ENCODE measurements at regions not wholly inside any gene's neighbourhood (a gene's known extent, or its start where the extent isn't known, plus 50 kb on each side); places are given as distances from the start of the nearest gene placed in this dataset.

DNA sequence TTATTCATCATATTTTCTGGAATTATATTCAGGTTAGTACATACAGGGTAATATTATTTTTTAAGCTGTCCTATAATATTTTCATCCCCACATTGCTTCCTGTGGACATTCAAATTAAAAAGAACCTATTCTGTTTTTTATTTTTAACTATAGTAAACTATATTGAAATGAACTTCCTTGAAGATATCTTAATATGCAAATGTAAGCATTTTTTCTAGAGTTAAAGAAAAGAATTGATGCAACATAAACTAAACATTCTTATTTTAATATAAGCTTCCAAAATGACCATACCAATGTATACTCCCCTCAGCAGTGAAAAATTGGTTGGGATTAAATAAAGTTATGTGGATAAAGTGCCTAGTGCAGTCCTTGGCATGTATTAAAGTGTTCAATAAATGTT, 416.6 kb downstream of the KIF2B start:
- H3K27ac ChIP-seq (replicated peaks): no peak overlapping the region
- intact Hi-C loops (cut with micrococcal nuclease): no loop called here
- no peaks in the 10 kb centered on the region for H3K36me3 ChIP-seq
- no peaks in the 10 kb centered on the region for H3K4me1 ChIP-seq
- DNase-seq: no peak
- peaks cover 35% of the 10 kb centered on the region for H3K9me3 ChIP-seq (replicated peaks)
- TF ChIP-seq, protein P1, sequence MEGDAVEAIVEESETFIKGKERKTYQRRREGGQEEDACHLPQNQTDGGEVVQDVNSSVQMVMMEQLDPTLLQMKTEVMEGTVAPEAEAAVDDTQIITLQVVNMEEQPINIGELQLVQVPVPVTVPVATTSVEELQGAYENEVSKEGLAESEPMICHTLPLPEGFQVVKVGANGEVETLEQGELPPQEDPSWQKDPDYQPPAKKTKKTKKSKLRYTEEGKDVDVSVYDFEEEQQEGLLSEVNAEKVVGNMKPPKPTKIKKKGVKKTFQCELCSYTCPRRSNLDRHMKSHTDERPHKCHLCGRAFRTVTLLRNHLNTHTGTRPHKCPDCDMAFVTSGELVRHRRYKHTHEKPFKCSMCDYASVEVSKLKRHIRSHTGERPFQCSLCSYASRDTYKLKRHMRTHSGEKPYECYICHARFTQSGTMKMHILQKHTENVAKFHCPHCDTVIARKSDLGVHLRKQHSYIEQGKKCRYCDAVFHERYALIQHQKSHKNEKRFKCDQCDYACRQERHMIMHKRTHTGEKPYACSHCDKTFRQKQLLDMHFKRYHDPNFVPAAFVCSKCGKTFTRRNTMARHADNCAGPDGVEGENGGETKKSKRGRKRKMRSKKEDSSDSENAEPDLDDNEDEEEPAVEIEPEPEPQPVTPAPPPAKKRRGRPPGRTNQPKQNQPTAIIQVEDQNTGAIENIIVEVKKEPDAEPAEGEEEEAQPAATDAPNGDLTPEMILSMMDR (IDR thresholded peaks at IDR 0.05; ENCODE audit: borderline replicate concordance): no peak
- H3K4me3 ChIP-seq: no peak overlapping the region
- no peaks in the 10 kb centered on the region for H3K27me3 ChIP-seq (ENCODE audit: low read depth)

DNA sequence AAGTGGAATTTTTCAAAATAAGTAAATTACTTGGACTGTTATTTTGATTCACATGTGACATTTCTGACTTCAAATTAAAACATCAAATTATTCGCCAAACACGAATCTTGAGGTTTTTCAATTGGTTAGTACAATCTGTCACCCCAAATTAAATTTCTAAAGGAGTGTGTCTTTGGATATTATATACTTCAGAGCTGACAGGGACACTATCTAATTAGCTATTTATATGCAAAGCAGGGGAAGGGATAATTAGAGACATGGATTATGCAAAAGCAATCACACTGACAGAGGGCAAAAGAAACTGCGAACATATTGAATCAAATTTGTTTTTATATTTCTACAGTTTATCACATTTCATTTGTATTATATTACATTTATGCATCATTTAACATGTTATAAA, 433.0 kb downstream of the KIF2B start:
- no peak for DNase-seq
- intact Hi-C loops (cut with micrococcal nuclease): no loop called here
- Histone ChIP-seq H3K27me3 (ENCODE audit: low read depth) (no peaks in the 10 kb centered on the region), H3K4me3 (no peak overlapping the region), H3K4me1 (no peaks in the 10 kb centered on the region), H3K9me3 (replicated peaks) (peaks cover 7% of the 10 kb centered on the region), H3K27ac (replicated peaks) (no peak overlapping the region), H3K36me3 (no peaks in the 10 kb centered on the region)
- TF ChIP-seq, protein P1 (IDR thresholded peaks at IDR 0.05; ENCODE audit: borderline replicate concordance): no peak

DNA sequence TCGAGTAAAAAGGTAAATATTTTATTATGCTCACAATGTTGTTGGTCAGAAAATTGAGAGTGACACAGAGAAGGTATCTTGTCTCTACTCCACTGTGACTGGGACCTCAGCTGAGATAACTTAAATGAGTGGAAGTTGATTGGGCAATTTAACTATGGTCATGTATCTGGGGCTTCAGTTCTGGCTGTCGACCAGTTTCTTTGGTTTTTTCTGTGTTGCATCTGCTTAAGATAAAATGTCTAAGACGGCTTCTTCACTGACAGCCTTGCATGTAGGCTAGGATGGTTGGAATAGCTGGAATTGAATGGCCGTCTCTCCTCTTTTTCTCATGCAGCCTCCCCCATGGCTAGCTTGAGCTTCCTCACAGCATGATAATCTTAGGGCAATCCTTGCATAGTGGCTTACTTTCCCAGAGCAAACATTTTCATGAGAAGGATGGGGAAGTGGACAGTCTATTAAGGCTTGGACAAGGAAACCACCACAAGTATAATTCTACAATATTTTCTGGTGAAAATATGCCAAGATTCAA, 433.7 kb downstream of the KIF2B start:
- TF ChIP-seq, protein P1 (IDR thresholded peaks at IDR 0.05; ENCODE audit: borderline replicate concordance): no peak
- no peak overlapping the region for H3K27ac ChIP-seq (replicated peaks)
- H3K4me1 ChIP-seq: no peaks in the 10 kb centered on the region
- intact Hi-C loops (cut with micrococcal nuclease): no loop called here
- no peak for DNase-seq
- no peak overlapping the region for H3K4me3 ChIP-seq
- no peaks in the 10 kb centered on the region for H3K27me3 ChIP-seq (ENCODE audit: low read depth)
- peaks cover 15% of the 10 kb centered on the region for H3K9me3 ChIP-seq (replicated peaks)
- H3K36me3 ChIP-seq: no peaks in the 10 kb centered on the region

GRCh38 chr17:54257440-54257839, 434.7 kb downstream of the KIF2B start:
- H3K4me3 ChIP-seq: no peak overlapping the region
- DNase-seq: no peak
- no peak overlapping the region for H3K27ac ChIP-seq (replicated peaks)
- H3K9me3 ChIP-seq (replicated peaks): peaks cover 12% of the 10 kb centered on the region
- TF ChIP-seq, protein P1 (IDR thresholded peaks at IDR 0.05; ENCODE audit: borderline replicate concordance): no peak
- no peaks in the 10 kb centered on the region for H3K27me3 ChIP-seq (ENCODE audit: low read depth)
- no peaks in the 10 kb centered on the region for H3K36me3 ChIP-seq
- H3K4me1 ChIP-seq: no peaks in the 10 kb centered on the region
- intact Hi-C loops (cut with micrococcal nuclease): no loop called here

- no peak overlapping the region for H3K27ac ChIP-seq (replicated peaks)
- DNase-seq: no peak
- no peaks in the 10 kb centered on the region for H3K4me1 ChIP-seq
- TF ChIP-seq, protein P1 (IDR thresholded peaks at IDR 0.05; ENCODE audit: borderline replicate concordance): no peak
- no peaks in the 10 kb centered on the region for H3K36me3 ChIP-seq
- intact Hi-C loops (cut with micrococcal nuclease): no loop called here
- H3K27me3 ChIP-seq (ENCODE audit: low read depth): no peaks in the 10 kb centered on the region
- peaks cover 22% of the 10 kb centered on the region for H3K9me3 ChIP-seq (replicated peaks)
- H3K4me3 ChIP-seq: no peak overlapping the region
These were observed 436.7 kb downstream of the KIF2B start for GRCh38 chr17:54259476-54259875.
